ENCODE measurements at regions not wholly inside any gene's neighbourhood (a gene's known extent, or its start where the extent isn't known, plus 50 kb on each side); places are given as distances from the start of the nearest gene placed in this dataset.

DNA sequence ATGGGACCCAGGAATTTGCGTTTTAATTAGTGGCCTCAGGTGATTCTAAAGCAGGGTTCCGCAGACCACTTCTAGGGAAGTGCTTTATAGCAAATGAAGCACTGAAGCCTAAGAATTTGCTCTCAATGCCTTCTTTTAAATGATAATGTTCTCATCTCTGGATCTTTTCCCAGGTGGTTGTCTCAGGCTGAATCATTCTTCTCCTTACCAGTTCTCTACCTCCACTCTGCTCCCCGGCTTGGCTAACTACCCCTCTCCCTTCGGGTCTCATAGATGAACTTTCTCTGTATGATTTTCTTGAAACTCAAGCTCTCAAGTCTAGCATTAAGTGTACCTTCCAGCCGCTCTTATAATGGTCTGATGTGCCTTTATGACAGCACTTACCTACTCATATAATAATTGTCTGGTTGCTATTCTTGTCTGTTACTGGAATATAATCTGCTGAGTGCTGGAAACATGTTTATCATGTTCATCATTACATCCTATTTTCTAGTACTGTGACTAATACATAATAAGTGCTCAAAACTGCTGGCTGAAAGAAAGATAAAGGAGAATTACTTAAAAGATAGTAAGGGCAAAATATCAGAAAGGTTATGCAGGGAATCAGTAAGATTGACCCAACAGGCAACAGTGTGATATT, 195.9 kb upstream of the SESN3 start:
- no peaks in the 10 kb centered on the region for H3K36me3 ChIP-seq
- TF ChIP-seq, protein P1, sequence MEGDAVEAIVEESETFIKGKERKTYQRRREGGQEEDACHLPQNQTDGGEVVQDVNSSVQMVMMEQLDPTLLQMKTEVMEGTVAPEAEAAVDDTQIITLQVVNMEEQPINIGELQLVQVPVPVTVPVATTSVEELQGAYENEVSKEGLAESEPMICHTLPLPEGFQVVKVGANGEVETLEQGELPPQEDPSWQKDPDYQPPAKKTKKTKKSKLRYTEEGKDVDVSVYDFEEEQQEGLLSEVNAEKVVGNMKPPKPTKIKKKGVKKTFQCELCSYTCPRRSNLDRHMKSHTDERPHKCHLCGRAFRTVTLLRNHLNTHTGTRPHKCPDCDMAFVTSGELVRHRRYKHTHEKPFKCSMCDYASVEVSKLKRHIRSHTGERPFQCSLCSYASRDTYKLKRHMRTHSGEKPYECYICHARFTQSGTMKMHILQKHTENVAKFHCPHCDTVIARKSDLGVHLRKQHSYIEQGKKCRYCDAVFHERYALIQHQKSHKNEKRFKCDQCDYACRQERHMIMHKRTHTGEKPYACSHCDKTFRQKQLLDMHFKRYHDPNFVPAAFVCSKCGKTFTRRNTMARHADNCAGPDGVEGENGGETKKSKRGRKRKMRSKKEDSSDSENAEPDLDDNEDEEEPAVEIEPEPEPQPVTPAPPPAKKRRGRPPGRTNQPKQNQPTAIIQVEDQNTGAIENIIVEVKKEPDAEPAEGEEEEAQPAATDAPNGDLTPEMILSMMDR (IDR thresholded peaks at IDR 0.05) = no peak
- H3K27ac ChIP-seq = no peak overlapping the region
- DNase-seq (ENCODE audit: low spot score) = no peak
- H3K9me3 ChIP-seq = no peaks in the 10 kb centered on the region
- H3K27me3 ChIP-seq = no peaks in the 10 kb centered on the region
- no peaks in the 10 kb centered on the region for H3K4me1 ChIP-seq
- no peak overlapping the region for H3K4me3 ChIP-seq

DNA sequence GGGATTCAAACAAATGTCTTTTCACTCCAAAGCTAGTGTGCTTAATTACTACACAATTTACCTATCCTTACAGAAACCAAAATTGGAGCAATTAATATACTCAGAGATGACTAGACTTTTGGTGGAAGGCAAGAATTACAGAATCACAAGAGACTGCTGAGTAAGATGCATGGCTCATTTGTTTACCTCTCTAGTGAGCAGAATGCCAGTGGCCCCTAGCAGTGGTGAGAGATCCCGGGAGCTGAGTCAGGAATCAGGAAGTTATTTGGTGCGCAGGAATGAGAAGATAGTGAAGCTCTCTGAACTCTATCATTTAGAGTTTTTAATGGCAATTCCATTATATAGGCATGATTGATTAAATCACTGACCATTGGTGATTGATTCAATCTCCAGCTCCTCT, 188.9 kb upstream of the SESN3 start:
- H3K4me3 ChIP-seq = no peak overlapping the region

DNA sequence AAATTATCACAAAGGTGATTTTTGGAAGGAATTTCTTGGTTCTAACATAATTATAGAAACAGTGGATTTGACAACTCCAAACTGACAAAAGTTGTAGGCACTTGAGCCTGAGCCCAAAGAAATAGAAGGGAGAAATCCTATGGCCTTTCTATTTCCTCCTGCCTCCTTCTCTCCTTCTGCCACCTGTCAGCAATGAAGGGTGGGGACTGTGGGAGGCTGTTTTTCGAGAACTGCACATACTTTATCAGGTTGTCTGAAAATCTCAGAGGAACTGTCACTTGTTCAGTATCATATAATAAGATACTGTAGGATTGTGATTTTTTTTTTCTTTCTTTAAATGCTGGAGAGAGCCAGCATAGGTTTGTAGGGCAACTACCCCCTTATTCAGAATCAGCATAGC, 187.9 kb upstream of the SESN3 start:
- H3K36me3 ChIP-seq = no peaks in the 10 kb centered on the region
- no peak overlapping the region for H3K4me3 ChIP-seq
- H3K27ac ChIP-seq = no peak overlapping the region
- no peaks in the 10 kb centered on the region for H3K4me1 ChIP-seq
- H3K9me3 ChIP-seq = no peaks in the 10 kb centered on the region
- DNase-seq (ENCODE audit: low spot score) = no peak
- TF ChIP-seq, protein P1 (IDR thresholded peaks at IDR 0.05) = no peak
- no peaks in the 10 kb centered on the region for H3K27me3 ChIP-seq

More for the DNA sequence above, 188.9 kb upstream of the SESN3 start:
- TF ChIP-seq, protein P1 (IDR thresholded peaks at IDR 0.05) = no peak
- Histone ChIP-seq H3K36me3 (no peaks in the 10 kb centered on the region), H3K27ac (no peak overlapping the region), H3K4me1 (no peaks in the 10 kb centered on the region), H3K9me3 (no peaks in the 10 kb centered on the region), H3K27me3 (no peaks in the 10 kb centered on the region)
- DNase-seq (ENCODE audit: low spot score) = no peak

DNA sequence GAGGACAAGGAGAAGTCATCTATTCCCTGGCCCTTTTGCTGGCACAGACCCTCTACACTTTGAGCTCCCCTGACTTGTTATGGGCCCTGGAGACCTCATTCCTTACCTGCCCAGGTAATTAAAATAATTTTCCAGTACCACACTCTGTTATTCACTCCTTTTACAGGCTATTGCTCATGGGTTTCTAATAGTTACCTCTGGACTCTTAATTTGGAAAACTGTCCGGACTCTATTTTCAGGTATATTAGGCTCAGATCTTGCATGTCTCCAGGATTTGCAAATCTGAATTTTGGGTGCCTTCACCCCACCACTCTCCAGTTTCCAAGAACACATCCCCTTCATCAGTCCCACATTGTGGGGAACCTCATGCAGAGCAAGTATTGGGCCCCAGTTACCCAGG, 186.8 kb upstream of the SESN3 start:
- H3K4me3 ChIP-seq = no peak overlapping the region
- no peak for DNase-seq (ENCODE audit: low spot score)
- H3K27me3 ChIP-seq = no peaks in the 10 kb centered on the region
- no peaks in the 10 kb centered on the region for H3K36me3 ChIP-seq
- TF ChIP-seq, protein P1 (IDR thresholded peaks at IDR 0.05) = no peak
- no peak overlapping the region for H3K27ac ChIP-seq
- no peaks in the 10 kb centered on the region for H3K9me3 ChIP-seq
- no peaks in the 10 kb centered on the region for H3K4me1 ChIP-seq

DNA sequence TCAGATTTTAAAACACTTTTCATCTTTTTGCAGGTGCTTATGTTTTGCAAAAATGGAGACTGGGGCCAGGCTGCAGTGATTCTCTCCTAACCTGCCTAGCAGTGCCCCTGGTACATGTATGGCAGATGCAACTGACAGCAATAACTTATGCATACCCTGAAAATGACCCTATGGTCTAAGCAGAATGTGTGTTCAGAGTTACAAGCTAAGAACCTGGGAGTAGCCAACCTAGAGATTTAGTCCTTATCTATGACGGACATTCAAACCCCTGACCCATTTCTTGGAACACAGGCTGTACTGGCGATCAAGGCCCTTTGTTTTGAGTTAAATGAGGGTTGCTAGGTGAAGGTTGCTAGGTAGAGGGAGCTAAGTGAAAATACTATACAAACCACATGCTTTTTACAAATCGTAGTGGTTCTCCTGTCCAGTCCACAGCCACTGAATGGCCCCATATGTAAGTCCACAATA, 184.9 kb upstream of the SESN3 start:
- H3K9me3 ChIP-seq = no peaks in the 10 kb centered on the region
- no peak overlapping the region for H3K27ac ChIP-seq
- no peaks in the 10 kb centered on the region for H3K36me3 ChIP-seq
- TF ChIP-seq, protein P1 (IDR thresholded peaks at IDR 0.05) = no peak
- no peak overlapping the region for H3K4me3 ChIP-seq
- no peaks in the 10 kb centered on the region for H3K27me3 ChIP-seq
- H3K4me1 ChIP-seq = no peaks in the 10 kb centered on the region
- DNase-seq (ENCODE audit: low spot score) = no peak

DNA sequence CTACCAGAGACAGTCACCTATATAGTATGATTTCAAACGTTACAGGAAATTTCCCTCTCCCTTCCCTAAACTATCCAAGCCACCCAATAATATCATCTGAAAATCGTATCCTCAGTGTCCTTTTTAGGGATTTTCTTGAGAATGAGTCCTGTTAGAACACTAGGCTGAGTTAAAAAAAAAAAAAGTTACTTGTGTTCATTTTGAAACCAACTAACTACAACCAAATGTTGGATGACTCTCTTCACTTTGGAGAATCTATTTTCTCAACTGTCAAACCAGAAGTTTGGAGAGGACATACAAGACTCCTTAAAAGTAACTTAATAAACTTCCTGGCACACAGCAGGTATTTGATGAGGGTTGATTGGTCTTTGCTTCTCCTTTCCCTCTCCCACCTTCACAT, 183.2 kb upstream of the SESN3 start:
- Histone ChIP-seq H3K4me3 (no peak overlapping the region), H3K4me1 (no peaks in the 10 kb centered on the region), H3K27ac (no peak overlapping the region), H3K36me3 (no peaks in the 10 kb centered on the region), H3K27me3 (no peaks in the 10 kb centered on the region), H3K9me3 (no peaks in the 10 kb centered on the region)
- TF ChIP-seq, protein P1 (IDR thresholded peaks at IDR 0.05) = no peak
- DNase-seq (ENCODE audit: low spot score) = no peak
